ENCODE measurements at regions not wholly inside any gene's neighbourhood (a gene's known extent, or its start where the extent isn't known, plus 50 kb on each side); places are given as distances from the start of the nearest gene placed in this dataset.

- H3K27ac ChIP-seq: no peak overlapping the region
- no peak overlapping the region for H3K4me3 ChIP-seq
- no peaks in the 10 kb centered on the region for H3K27me3 ChIP-seq (ENCODE audit: low read depth)
- H3K36me3 ChIP-seq: no peaks in the 10 kb centered on the region
- intact Hi-C loops (cut with DNase I): no loop called here
- no peak for TF ChIP-seq CTCF (IDR thresholded peaks at IDR 0.05)
- no peaks in the 10 kb centered on the region for H3K4me1 ChIP-seq
- no peaks in the 10 kb centered on the region for H3K9me3 ChIP-seq
- peak in 1 of 2 donors; percentile 25 for ATAC-seq
- DNase-seq: no peak
These were observed 53.7 kb upstream of the SLC4A10 start for GRCh38 chr2:161570424-161571050.

- Histone ChIP-seq H3K36me3 (no peaks in the 10 kb centered on the region), H3K9me3 (no peaks in the 10 kb centered on the region), H3K4me1 (no peaks in the 10 kb centered on the region), H3K27ac (no peak overlapping the region), H3K4me3 (no peak overlapping the region), H3K27me3 (ENCODE audit: low read depth) (no peaks in the 10 kb centered on the region)
- intact Hi-C loops (cut with DNase I): no loop called here
- no peak for TF ChIP-seq CTCF (IDR thresholded peaks at IDR 0.05)
- no peak for DNase-seq
- peak in 1 of 2 donors; percentile 25 for ATAC-seq
These were observed 53.2 kb upstream of the SLC4A10 start for GRCh38 chr2:161571051-161571429.

All from lower lobe of right lung (tissue), 2 donors.